Glutamatergic neuron (in vitro differentiated cells): ENCODE measurements at regions not wholly inside any gene's neighbourhood (a gene's known extent, or its start where the extent isn't known, plus 50 kb on each side); places are given as distances from the start of the nearest gene placed in this dataset.
"Not testable (repeated sequence)": the region's sequence is repeated elsewhere in the genome, so short reads cannot be mapped to it uniquely, and the experiment has no call there.

Experiments used
- DNase-seq: peaks from one replicate; pipeline ENCODE4 v3.0.0; 2022
- H3K27ac Mint-ChIP-seq: one replicate; pipeline ENCODE4 v1.8.0; 2020; ENCODE audit warnings: mild to moderate bottlenecking, mixed read lengths, inconsistent platforms; ENCODE audit not compliant: unreplicated experiment
- H3K27me3 Mint-ChIP-seq: one replicate; pipeline ENCODE4 v1.8.0; 2020; ENCODE audit warnings: mild to moderate bottlenecking, moderate library complexity, mixed read lengths, inconsistent platforms; ENCODE audit not compliant: unreplicated experiment
- H3K36me3 Mint-ChIP-seq: one replicate; pipeline ENCODE4 v1.8.0; 2020; ENCODE audit warnings: mild to moderate bottlenecking, mixed read lengths, inconsistent platforms; ENCODE audit not compliant: unreplicated experiment
- H3K4me1 Mint-ChIP-seq: one replicate; pipeline ENCODE4 v1.8.0; 2020; ENCODE audit warnings: mild to moderate bottlenecking, low read depth, mixed read lengths, inconsistent platforms; ENCODE audit not compliant: unreplicated experiment
- H3K4me3 Mint-ChIP-seq: one replicate; pipeline ENCODE4 v1.8.0; 2020; ENCODE audit warnings: mild to moderate bottlenecking, mixed read lengths, inconsistent platforms; ENCODE audit not compliant: unreplicated experiment
- H3K9me3 Mint-ChIP-seq: one replicate; pipeline ENCODE4 v1.8.0; 2020; ENCODE audit warnings: mild to moderate bottlenecking, moderate library complexity, mixed read lengths, inconsistent platforms; ENCODE audit not compliant: unreplicated experiment
- CTCF ChIP-seq: fragments of 200-600 bp; sonication (generic); IDR thresholded peaks from one replicate; pipeline ENCODE4 v1.5.0; 2021; ENCODE audit not compliant: partially characterized antibody, unreplicated experiment

GRCh38 chr15:29988701-29989100 is 94.1 kb upstream of the GOLGA8J start:
- no peak for DNase-seq
- Mint-ChIP-seq H3K4me3 (no peak overlapping the region), H3K9me3 (no peaks in the 10 kb centered on the region), H3K4me1 (peaks cover 4% of the 10 kb centered on the region), H3K27me3 (peaks cover 1% of the 10 kb centered on the region), H3K27ac (no peak overlapping the region), H3K36me3 (no peaks in the 10 kb centered on the region)
- TF ChIP-seq CTCF, result no peak

GRCh38 chr15:29986946-29987345 is 95.8 kb upstream of the GOLGA8J start:
- no peak for DNase-seq
- H3K9me3 Mint-ChIP-seq, result no peaks in the 10 kb centered on the region
- H3K4me1 Mint-ChIP-seq, result peaks cover 4% of the 10 kb centered on the region
- no peak for TF ChIP-seq CTCF
- no peak overlapping the region for H3K4me3 Mint-ChIP-seq
- no peak overlapping the region for H3K27ac Mint-ChIP-seq
- H3K27me3 Mint-ChIP-seq, result peaks cover 1% of the 10 kb centered on the region
- no peaks in the 10 kb centered on the region for H3K36me3 Mint-ChIP-seq

GRCh38 chr15:29978411-29979382 is 104.1 kb upstream of the GOLGA8J start:
- no peak for TF ChIP-seq CTCF
- no peak overlapping the region for H3K27ac Mint-ChIP-seq
- H3K36me3 Mint-ChIP-seq, result no peaks in the 10 kb centered on the region
- H3K4me1 Mint-ChIP-seq, result no peaks in the 10 kb centered on the region
- H3K9me3 Mint-ChIP-seq, result no peaks in the 10 kb centered on the region
- H3K4me3 Mint-ChIP-seq, result no peak overlapping the region
- no peak for DNase-seq
- no peaks in the 10 kb centered on the region for H3K27me3 Mint-ChIP-seq

- H3K27me3 Mint-ChIP-seq, H3K4me1 Mint-ChIP-seq, DNase-seq, H3K27ac Mint-ChIP-seq, H3K36me3 Mint-ChIP-seq, H3K9me3 Mint-ChIP-seq, H3K4me3 Mint-ChIP-seq: not testable (repeated sequence)
Observed at GRCh38 chr15:29974056-29974455, 108.7 kb upstream of the GOLGA8J start.

- Mint-ChIP-seq H3K27me3 (peaks cover 7% of the 10 kb centered on the region), H3K27ac (no peak overlapping the region), H3K4me1 (peaks cover 2% of the 10 kb centered on the region), H3K9me3 (no peaks in the 10 kb centered on the region), H3K4me3 (no peak overlapping the region), H3K36me3 (peaks cover 5% of the 10 kb centered on the region)
- DNase-seq, result no peak
- no peak for TF ChIP-seq CTCF
Observed at GRCh38 chr15:29972051-29972450, 110.7 kb upstream of the GOLGA8J start.
